Endometrium (tissue), 2 donors: ENCODE measurements at regions not wholly inside any gene's neighbourhood (a gene's known extent, or its start where the extent isn't known, plus 50 kb on each side); places are given as distances from the start of the nearest gene placed in this dataset.
"Not testable (repeated sequence)": the region's sequence is repeated elsewhere in the genome, so short reads cannot be mapped to it uniquely, and the experiment has no call there.

ENCODE experiments used
- FAIRE-seq: peaks from 2 replicates; lab custom pipeline; 2012; peaks lifted over from hg19 to GRCh38; lab: Jason Lieb, UNC
- donor health status: control.
- donor health status: control.

DNA sequence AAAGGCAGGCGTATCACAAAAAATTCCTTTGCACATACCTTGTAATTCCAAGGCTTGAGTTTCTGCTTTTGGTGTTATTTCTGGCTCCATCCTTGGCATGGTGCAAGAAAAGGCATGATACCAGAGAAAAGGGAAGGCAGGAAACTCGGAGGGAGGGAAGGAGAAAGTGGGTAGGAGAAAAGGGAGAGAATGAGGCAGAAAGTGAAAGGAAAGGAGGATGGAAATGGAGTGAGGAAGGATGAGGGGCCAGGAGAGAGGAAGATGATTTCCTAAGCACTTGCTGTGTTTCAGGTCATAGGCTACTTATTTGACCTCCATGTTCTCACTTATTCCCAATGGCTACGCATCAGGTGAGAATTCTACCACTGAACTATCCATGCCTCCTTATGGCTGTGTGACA, 110.8 kb upstream of the JCAD start:
- no peak for FAIRE-seq

DNA sequence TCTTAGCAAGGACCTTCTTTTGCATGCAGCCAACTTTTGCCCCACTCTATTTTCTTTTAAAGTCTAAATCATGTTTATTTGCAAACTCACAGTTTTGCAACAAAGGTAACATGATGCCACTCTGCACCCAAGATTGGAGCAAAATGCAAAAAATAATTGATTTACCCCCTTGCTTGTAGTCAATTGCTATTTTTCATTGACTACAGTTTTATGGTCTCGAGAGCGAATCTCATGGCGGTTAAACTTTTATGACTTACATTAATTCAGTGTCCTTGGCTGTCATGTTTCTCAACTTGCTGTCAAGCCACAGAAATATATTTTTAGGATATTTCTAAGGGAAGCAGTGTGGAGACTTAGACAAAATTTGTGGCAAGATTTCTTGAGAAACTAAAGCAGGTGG, 110.0 kb upstream of the JCAD start:
- no peak for FAIRE-seq

DNA sequence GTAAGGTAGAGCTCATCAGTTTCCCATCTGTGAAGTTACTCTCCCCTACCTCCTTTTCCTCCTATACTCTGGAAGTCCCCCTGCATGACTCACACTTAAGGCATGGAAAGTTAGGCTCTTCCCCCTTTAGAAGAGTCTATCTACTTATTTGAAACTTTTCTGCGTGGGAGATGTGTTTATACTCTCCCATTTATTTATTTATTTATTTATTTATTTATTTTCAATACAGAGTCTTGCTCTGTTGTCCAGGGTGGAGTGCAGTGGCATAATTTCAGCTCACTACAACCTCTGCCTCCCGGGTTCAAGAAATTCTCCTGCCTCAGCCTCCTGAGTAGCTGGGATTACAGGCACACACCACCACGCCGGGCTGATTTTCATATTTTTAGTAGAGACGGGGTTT, 107.5 kb upstream of the JCAD start:
- no peak for FAIRE-seq

DNA sequence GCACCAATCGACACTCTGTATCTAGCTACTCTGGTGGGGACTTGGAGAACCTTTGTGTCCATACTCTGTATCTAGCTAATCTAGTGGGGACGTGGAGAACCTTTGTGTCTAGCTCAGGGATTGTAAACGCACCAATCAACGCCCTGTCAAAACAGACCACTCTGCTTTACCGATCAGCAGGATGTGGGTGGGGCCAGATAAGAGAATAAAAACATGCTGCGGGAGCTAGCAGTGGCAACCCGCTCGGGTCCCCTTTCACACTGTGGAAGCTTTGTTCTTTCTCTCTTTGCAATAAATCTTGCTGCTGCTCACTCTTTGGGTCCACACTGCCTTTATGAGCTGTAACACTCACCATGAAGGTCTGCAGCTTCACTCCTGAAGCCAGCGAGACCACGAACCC, 104.0 kb upstream of the JCAD start:
- not testable (repeated sequence) for FAIRE-seq

DNA sequence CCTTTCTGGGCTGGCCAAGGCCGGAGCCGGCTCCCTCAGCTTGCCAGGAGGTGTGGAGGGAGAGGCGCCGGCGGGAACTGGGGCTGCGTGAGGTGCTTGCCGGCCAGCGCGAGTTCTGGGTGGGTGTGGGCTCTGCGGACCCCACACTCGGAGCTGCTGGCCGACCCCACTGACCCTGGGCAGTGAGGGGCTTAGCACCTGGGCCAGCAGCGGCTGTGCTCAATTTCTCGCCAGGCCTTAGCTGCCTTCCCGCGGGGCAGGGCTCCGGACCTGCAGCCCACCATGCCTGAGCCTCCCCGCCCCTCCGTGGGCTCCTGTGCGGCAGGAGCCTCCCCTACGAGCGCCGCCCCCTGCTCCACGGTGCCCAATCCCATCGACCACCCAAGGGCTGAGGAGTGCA, 103.4 kb upstream of the JCAD start:
- not testable (repeated sequence) for FAIRE-seq

DNA sequence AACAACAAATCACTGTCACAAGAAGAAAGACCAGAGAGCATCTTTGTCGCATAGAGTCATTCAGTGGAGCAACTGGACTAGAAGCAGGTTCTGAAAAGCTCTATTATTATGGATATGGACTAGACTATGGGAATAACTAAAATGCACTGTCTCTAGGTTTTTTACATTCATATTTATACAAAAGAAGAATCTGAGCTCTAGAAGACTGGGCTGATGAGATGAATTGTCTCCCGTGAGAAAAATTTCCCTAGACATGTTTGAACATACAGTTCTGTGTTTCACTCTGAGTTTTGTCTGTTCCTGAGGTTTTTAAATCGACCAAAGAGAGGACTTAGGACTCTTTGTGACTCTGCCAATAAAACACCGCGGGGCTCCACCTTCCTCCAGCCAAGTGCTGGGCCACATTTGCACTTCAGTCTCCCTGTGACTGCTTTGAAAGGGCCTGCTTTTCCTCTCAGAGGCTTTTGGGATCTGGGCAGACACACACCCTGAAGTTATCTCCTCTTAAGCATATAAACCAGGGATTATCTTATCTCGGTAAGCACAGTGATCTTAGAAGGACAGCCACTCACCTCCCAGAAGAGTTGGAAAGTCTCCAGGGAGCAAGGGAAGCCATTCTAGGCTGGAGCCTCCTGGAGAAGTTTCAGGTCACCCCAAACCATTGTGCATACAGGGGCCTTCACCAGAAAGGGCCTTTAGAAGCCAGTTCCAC, 101.0 kb upstream of the JCAD start:
- no peak for FAIRE-seq

DNA sequence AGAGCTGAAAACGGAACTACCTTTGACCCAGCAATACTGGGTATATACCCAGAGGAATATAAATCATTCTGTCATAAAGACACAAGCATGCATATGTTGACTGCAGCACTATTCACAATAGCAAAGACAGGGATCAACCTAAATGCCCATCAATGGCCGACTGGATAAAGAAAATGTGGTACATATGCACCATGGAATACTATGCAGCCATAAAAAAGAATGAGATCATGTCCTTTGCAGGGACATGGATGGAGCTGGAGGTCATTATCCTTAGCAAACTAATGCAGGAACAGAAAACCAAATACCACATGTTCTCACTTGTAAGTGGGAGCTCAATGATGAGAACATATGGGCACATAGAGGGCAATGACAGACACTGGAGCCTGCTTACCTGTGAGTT, 100.2 kb upstream of the JCAD start:
- FAIRE-seq: not testable (repeated sequence)

DNA sequence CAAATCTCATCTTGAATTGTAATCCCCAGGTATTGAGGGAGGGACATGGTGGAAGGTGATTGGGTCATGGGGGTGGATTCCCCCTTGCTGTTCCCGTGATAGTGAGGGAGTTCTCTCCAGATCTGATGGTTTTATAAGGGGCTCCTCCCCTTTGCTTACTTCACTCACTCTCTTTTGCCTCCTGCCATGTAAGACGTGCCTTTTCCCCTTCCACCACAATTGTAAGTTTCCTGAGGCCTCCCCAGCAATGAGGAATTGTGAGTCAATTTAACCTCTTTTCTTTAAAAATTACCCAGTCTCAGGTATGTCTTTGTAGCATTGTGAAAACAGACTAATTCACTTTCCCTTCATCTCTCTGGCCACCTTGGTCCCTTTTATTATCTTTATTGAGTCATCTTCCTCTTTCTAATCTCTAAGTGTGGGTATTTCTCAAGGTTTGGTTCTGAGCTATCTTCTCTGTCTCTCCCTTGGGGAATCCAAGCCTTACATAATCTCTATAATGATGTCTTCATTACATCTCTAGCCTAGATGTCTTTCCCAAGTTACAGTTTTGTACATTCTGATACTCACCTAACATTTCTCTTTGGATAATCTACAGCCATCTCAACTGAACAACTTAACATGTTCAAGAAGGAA, 99.1 kb upstream of the JCAD start:
- no peak for FAIRE-seq

DNA sequence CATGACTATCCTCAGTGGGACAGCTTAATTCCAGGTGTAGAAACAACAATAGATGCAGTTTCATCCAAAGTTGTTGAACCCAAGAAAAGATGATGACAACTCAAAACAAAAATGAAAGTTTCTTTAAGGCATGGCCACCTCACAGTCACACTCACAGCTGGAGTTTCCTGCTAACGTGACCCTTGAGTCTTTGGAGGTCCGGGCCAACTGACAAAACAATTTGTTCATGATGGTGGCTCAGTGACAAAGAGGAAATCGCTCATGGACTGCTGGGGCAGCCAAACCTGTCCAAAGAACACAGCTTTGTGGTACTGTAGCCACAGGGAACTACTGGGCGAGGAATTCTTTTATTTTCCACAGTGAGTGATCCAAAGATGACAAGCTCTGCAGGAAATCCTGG, 96.0 kb upstream of the JCAD start:
- FAIRE-seq: no peak

DNA sequence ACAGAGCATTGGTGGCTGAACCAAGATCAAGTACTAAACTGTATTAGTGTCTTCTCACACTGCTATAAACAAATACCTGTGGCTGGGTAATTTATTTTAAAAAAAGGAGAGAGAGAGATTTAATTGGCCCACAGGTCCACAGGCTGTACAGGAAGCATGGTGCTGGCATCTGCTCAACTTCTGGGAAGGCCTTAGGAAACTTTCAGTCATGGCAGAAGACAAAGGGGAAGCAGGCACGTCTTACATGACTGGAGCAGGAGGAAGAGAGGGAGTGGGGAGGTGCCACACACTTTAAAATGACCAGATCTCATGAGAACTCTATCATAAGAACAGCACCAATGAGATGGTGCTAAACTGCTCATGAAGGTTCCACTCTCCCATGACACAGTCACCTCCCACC, 95.2 kb upstream of the JCAD start:
- FAIRE-seq: no peak

DNA sequence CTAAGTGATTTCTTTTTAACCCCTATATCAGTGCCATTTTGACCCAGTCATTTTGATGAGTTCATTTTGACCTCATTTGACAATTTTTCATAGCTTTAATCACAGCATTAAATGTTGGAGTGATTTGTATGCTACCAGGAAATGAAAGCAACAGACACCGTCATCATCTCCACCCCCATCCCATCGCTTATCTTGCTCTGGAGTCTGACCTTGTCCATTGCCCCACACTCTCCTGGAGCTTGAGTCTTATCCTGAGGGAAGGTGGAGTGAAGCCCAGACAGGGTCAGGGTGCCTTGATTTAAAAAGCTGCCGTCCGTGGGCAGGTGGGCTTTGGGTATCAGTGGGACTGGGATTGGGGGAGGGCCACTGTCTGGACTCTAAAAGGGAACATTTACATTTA, 94.7 kb upstream of the JCAD start:
- no peak for FAIRE-seq

DNA sequence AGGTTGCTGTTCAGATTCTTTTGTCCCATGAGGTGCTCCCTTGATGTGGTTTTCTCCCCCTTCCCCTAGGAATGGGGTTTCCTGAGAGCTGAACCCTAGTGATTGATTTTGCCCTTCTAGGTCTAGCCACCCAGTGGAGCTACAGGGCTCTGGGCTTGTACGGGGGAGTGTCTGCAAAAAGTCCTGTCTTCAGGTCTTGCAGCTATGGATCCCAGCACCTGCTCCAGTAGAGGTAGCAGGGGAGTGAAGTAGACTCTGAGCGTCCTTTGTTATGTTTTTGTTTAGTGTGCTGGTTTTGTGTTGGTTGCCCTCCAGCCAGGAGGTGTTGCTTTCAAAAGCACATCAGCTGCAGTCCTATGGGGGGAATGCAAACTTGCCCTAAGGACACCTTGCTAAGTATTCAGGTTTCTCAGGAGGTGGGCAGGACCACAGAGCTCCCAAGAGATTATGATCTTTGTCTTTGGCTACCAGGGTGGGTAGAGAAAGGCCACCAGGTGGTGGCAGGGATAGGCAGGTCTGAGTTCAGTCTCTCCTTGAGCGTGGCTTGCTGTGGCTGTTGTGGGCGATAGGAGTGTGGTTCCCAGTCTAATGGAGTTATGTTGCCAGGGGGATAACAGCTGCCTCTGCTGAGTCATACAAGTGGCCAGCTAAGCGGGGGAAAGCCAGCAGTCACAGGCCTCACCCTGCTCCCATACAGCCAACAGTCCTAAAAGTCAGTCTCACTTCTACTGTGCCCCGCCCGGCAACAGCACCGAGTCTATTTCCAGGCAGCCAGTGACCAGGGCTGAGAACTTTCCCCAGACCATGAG, 92.4 kb upstream of the JCAD start:
- FAIRE-seq: no peak

DNA sequence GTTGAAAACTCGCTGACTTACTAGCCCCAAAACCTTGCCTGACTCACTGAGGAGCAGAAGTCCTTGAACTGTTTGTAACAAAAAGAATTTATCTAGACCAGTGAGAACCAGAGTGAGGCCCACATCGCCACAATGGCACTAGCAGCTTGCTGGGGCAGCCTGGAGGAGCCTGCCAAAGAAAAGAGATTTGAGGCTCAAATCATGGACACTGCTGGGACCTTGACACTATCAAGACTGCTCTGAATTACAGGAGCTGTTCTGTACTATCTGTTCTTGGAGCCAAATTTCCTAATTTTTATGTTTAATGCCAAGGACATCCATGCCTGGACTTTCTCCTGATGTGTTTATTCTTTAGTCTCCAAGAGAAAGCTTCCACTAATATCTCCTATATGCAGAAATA, 82.0 kb upstream of the JCAD start:
- FAIRE-seq: no peak

DNA sequence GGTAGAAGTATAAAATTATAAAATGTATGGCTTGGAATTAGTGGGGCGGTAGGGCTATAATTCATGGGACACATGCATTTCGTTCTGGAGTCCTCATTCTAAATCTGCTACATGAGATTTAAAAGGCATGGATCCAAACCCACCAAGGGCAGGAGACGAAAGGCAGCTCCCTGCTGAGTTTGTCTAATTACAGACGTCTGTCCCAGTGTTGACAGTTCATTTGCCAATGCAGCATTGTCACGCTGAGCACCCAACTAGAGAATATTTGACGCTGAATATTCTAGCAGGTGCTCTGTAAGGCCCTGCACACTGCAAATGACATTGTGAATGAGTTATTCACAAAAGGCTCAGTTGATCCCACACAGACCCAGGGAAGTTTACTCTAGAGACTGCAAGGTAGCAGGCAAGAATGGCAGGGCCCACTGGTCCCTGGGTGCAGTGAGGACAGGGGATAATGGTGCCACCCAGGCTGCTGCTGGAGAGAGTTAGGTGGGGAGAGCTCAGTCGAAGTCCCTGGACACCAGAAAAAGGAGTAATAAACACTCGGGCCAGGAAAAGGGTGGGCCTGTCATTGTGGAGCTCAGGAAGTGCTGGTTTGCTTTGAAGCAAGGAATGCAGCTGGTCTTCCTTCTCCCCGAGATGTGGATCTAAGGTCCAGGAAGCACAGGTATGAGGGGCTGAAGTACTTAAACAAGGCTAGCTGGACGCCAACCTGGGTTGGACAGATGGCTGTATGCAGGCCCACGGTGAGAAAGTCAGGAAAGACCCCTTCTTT, 75.0 kb upstream of the JCAD start:
- no peak for FAIRE-seq

DNA sequence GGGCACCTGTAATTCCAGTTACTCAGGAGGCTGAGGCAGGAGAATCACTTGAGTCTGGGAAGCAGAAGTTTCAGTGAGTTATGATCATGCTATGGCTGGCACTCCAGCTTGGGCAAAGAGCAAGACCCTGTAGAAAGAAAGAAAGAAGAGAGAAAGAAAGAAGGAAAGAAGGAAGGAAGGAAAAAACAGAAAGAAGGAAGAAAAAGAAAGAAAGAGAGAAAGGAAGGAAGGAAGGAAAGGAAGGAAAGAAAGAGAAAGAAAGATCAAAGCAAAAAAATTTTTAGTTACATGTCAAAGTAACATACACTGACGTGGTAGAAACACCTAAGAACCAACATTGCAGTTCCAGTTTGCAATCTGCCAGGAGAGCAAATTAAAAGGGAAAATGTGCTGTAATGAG, 73.8 kb upstream of the JCAD start:
- no peak for FAIRE-seq

DNA sequence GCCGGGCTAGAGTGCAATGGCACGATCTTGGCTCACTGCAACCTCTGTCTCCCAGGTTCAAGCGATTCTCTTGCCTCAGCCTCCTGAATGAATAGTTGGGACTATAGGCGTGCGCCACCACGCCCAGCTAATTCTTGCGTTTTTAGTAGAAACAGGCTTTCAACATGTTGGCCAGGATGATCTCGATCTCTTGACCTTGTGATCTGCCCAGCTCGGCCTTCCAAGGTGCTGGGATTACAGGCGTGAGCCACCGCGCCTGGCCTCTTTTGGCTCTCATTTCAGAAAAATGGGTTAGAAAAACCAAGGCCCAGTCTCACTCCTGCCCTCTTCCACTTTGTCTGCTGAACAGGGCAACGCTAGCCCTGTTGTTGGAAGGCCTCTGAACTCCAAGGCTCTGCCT, 72.0 kb upstream of the JCAD start:
- not testable (repeated sequence) for FAIRE-seq

DNA sequence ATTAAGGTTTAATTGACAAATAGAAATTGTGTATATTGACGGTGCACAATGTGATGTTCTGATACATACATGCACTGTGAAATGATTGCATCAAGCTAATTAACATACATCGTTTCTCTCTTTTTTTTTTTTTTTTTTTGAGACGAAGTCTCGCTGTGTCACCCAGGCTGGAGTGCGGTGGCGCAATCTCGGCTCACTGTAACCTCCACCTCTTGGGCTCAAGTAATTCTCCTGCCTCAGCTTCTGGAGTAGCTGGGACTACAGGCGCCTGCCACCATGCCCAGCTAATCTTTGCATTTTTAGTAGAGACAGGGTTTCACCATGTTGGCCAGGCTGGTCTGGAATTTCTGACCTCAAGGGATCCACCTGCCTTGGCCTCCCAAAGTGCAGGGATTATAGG, 69.9 kb upstream of the JCAD start:
- not testable (repeated sequence) for FAIRE-seq

DNA sequence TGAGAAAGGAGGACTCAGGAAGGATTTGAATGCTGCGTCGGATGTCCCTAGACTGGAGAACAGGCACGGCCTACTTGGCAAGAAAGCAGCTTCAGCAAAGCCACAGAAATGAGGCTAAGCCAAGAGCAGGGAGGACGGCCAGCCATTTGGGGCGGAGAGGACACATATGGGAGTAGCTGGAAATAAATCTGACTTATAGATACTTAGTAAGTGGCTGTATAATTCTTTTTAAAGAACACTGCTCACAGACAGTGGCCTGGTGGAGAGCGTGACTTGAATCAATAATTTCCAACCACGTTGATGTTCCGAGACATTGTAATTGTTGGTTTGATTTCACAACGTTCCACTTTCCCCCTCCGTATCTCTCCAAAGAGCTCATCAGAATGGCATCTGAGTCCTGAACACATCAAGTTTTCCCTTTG, 67.7 kb upstream of the JCAD start:
- FAIRE-seq: no peak

DNA sequence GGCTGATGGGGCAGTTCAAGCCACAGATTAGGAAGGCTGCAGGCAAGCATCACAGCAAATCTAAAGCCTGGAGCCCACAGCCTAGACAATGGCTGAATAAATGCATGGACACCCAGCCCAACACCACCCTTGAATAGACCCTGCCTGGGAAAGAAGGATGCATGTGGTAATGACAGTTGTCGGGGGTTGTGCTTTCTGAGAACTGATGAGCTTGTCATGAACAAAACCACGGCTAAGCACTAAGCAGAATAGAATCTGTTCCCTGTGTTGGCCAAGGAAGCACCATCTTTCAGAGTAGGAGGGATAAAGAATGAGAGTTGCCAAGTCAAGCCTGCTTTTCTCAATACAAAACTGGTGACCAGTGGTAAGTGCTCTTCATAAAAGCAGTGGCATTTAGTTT, 66.1 kb upstream of the JCAD start:
- FAIRE-seq: no peak

DNA sequence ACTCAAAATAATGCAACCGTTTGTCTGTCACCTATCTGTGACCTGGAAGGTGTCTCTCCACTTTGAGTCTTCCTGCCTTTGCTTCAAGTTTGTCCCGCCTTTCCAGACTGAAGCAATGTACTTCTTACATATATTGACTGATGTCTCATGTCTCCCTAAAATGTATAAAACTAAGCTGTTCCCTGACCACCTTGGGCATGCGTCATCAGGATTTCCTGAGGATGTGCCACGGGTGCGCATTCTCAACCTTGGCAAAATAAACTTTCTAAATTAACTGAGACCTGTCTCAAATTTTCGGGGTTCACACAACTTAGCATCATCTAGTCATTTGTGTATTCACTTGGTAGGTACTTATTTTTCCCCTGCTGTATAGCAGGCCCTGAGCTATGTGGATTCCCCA, 65.3 kb upstream of the JCAD start:
- no peak for FAIRE-seq

DNA sequence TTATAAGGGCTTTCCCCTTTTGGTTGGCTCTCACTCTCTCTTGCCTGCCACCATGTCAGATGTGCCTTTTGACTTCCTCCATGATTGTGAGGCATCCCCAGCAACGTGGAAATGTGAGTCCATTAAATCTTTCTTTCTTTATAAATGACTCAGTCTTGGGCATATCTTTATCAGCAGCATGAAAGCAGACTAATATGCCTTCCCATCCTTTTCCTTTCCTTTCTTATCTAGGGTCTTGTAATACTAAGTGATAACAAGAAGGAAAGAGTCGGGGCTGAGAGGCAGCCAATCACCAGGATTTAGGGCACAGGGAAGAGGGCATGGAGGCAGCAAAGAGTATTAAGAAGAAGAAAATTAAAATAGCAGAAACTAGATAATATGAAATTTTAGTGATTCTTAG, 62.0 kb upstream of the JCAD start:
- no peak for FAIRE-seq

DNA sequence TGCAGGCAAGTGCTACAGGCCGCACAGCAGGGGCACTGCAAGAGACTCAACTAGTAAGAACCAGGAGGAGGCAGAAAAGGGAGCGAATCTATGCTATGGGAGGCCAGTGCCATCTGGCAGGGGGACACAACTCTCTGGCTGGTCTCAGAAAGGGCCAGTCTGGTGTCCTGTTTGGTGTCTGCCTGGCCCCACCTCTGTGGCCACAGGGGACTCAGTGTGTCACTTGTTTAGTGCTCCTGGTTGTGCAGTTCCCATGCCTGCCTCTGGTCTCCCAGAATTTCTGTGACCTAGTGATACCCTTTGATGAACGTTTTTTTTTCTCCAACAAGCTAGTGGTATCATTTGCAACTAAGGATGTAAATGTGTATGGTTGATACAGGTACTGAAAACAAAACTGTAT, 59.2 kb upstream of the JCAD start:
- no peak for FAIRE-seq
